NCI-H2227 (cell line): ENCODE measurements at regions not wholly inside any gene's neighbourhood (a gene's known extent, or its start where the extent isn't known, plus 50 kb on each side); places are given as distances from the start of the nearest gene placed in this dataset.
A peak's percentile ranks its signal among the peaks of the same experiment; 100 is the strongest.

Experiments used
- DNase-seq: peaks from one replicate; lab custom pipeline; 2025; ENCODE audit not compliant: unreplicated experiment; lab: John Stamatoyannopoulos, UW

DNA sequence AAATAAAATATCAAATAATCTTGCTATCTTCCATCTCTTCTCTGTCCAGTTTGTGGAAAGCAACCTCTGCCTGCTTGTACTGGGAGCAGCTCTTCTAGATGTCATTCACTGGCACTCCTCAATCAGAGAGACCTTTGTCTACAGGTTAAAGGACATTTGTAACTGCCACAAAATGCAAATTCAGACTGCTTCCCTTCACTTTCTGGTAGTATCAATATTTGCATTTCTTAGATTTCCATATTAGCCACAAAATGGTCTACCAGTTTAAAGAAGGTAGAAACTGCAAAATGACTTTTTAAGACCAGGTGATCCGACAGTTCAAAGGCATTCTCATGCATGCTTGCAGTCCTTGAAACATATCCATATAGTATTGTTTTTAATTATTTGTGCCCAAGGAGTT is 51.7 kb upstream of the RCN1 start:
- DNase-seq: no peak

DNA sequence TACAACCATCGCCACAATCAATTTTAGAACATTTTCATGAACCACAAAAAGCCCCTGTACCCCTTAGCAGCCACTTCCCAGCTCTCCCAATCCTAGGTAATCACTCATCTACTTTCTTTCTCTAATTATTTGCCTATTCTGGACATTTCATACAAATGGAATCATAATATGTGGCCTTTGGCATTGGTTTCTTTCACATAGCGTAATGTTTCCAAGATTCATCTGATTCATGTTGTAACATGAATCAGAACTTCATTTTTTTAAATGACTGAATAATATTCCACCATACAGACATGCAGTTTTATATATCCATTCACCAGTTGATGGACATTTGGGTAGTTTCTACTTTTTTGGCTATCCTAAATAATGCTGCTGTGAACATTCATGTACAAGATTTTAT is 56.2 kb upstream of the RCN1 start:
- no peak for DNase-seq

DNA sequence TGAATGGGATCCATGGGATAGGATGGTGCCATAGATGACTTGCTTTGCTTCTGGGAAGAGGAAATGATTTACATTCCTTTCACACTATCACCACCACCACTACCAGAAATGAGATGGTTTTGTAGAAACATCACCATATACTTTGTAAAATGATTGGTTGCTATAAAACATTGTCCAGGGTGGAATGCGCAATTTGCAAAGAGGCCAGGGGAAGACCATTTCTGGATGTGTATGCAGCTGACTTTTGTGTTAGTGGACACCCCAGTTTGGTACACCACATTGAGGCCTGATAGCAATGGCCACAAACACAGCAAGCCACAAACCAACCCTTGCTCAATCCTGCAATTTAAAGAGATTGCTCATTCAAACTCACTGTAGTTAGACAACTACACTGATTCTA is 56.7 kb upstream of the RCN1 start:
- no peak for DNase-seq

- DNase-seq: no peak
Observed at GRCh38 chr11:32033491-32033890, 57.4 kb upstream of the RCN1 start.

GRCh38 chr11:32033067-32033466 is 57.8 kb upstream of the RCN1 start:
- no peak for DNase-seq

DNA sequence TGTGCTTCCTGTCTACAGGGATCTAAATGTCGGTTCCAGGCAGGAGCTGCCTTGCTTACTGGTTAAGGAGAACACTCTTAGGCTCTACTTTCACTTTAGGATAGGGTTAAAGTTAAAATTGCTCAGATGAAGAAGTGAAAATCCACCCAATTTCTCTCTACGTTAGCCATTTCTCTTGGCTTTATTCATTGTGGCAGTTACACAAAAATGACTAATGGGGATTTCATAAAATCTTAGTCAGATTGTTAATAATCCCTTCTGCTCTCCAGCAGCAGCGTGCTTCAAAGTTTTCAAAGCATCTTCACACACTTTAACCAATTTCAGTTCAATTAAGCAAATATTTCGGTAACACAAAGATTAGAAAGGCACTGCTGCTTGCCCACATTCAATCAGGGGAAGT is 58.4 kb upstream of the RCN1 start:
- DNase-seq: no peak

DNA sequence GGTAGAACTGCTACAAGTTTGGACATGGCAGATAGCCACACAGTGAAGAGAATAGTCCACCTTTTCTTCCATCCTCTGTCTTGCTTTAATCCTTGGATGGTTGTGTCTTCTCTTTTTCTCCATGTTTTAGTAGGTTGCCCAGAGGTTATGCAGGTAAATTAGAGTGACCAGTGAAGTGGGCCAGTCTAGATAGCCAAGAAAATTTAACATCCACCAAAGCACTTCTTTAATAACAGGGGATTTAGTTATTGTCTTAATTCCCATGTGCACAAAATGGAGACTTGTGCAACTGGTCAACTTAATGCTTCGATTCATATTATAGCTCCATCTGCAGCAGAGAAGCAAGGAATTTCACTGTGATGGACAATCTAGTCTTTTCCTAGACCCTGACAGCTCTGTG is 58.8 kb upstream of the RCN1 start:
- DNase-seq: no peak

DNA sequence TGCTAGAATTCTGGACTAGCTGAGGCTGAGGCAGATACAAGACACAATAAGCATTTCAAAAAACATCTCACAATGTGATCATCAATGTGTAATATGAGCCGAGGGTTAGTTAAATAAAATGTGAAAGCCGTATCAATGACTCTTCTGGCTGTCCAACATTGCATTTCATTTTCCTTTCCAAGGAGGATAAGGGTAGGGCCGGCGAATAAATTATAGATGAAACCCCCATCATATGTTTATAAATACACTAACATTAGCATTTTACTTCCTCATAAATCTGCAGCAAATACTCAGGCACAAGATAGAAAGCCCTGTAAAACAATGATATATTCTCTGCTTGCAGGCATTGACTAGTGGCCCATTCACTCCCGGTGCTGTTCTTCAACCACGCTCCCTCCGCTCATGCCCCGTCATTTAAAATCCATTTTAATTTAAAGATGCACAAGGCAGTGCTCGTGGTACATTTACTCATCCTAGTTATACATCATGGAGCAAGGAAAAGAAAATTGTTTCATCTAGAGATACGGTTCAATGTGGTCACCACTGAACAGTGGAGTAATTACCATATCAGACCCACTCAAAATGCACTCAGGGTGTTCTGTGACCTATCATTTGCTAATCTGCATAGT is 59.9 kb upstream of the RCN1 start:
- no peak for DNase-seq

DNA sequence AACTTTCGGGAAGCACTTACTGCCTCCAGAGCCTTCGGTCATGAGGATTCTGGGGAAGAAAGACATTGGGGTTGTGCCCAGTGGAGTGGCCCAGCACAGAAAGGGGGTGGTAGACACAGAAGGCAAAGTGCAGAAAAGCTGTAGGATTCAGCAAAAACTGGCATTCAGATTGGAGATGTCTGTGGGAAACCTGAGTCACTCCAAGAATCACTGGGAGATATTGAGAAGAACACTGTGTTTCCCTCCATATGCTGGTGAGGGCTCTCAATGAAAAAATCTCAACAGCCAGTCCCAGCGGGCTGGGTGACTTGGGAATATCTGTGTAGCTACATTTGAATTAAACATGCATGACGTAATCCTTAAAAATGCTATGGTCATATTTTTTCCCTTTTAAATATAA is 61.2 kb upstream of the RCN1 start:
- DNase-seq: no peak

DNA sequence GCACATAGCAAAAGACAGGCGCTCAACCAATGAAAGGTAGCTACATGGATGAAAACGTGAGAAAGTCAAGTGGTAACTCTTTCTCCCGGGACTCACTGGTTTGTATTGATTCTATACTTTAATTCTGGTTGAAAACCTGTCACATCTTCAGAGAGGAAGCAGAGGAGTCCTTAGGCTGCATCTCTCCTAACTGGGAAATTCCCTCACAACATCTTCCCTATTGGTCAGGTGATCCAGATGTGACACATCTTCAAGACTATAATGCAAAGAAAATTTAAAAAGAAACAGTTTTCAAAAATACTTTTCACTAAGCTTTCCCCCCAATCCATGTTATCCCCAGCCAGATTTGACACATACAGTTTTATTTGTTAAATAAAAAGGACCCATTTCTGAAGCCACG is 62.7 kb upstream of the RCN1 start:
- DNase-seq: no peak

DNA sequence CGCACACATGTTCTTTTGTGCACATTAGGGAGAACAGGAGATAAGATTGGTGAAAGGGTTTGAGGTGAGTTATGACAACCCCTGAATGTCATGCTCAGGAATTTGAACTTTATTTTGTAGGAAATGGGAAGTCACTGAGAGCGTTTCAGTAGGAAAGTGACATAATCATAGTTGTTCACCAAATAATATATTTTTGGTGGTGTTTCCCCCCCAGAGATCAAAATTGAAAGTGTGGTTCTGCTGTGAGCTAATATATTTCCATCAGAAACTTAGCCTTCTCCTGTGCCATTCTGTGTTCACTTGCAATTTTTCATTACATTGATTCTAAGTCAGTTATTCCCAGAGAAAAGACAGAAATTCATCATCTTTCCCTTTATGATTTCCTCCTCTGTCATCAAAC is 64.1 kb upstream of the RCN1 start:
- no peak for DNase-seq

DNA sequence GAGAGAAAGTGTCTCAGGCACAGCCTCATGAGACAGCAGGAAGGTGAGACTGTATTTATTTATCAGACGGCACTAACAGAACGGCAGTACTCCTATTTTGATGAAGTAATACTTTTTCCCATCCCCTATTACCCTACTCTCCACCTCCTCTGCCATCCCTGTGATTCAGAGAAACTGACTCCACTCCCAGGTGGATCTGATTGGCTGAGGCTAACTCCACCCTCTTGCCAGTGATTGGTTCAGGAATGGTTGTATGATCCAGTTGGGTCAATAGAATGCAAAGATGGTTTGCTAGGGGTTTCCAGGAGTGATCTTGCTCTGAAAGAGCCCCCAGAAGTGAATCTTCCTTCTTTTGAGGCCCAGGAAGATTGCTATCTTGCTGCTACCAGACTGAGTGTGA is 65.9 kb upstream of the RCN1 start:
- DNase-seq: no peak

- DNase-seq: no peak
Observed at GRCh38 chr11:32023370-32024305, 67.2 kb upstream of the RCN1 start.

- no peak for DNase-seq
Observed at GRCh38 chr11:32018672-32019071, 72.2 kb upstream of the RCN1 start.

DNA sequence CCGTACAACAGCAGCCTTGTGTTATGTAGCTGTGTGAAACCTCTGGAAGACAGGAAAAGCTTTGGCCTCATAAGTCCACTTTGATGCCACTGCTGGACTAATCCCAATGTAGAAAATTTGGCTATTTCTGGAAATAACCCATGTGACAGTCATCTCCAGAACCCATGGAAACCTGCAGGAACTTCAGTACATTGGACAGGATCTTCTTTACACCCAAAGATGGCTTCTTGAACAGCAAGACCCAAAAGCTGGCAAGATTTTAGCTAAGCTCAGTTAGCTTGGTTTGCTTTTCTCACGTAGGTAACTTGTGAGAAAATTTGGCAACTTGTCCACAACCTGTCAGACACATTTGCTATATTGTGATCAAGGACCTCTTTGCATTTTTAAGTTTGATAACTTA is 74.8 kb upstream of the RCN1 start:
- no peak for DNase-seq

DNA sequence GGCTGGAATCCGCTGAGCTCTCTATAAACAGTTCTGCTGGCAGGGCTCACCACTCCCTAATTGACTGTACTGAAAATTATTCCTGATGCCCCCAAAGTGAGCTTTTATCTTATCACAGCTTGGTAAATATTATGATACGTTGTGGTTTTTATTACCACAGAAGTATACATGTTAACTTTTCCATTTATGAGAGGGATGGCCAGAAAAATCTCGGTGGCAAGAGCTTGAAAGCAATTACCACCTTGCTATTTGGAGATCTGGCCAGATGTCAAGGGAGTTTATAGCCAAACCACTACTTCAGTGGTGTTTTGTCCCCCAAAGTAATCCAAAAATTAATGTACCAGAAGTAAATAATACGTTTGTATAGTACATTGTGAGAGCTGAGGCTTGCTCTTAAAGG is 75.4 kb upstream of the RCN1 start:
- DNase-seq: no peak

DNA sequence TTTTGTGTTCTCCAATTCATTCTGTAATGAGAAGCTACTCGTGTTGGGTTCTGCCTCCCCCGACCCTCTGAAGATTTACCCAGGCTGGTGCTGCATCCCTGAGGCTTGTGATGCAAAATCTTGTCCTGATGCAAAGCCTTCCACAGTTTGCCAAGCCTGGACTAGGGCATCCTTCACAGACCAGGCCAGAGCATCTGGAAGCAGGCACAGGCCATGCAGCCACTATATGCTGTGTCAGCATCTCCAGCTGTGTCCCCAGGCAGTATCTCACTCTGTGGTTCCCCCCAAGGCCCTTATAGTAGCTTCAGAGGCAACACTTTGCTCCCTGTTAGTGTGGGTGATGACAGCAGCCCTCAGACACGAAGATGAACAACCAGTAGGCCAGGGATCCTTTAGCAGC is 77.3 kb upstream of the RCN1 start:
- DNase-seq: no peak

DNA sequence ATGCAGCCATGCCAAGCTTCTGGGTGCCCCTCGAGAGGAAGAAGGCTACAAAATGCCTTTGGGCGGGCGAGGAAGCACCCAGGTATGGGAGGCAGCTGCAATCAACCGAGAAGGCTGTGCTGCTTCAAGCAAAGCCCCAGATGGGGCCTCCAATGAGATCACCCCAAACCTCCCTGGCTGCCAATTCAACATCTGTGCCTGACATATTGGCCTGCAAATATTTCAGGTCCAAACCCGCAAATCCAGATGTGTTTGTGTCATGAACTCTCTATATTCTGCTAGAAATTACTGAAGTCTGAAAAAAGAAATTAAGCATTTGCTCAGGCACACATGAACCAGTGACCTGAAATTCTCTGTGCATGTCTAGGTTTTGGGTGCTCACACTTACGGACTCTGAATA is 78.8 kb upstream of the RCN1 start:
- DNase-seq: no peak

DNA sequence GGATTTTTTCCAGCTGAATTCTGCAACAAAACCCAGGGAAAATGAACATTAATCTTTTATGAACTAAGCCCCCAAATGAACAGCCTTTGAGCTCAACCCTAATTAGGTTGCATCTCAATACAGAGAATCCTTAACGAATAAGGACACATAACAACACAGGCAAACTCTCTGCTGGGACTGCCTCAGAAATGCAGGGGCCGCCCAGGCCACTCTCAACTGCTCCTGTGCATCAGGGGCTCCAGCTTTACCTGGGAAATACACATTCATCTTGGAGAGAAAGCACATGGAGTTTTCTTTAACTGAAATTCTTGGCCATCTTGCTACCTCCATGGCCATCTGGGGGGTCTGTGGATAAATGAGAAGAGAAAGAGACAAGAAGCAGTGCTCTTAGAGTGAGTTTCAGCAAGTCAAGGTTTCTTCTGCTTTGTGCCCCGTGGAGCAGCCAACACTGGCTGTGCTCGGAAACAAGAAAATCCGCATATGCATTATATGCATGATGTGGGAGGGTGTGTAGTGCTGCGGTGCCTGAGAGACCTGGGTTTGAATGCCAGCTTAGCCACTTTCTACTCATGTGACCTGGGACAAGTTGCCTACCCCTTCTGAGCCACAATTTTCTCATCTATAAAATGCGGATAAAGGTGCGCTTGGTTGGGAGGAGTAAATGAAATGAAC is 81.9 kb upstream of the RCN1 start:
- DNase-seq: no peak

DNA sequence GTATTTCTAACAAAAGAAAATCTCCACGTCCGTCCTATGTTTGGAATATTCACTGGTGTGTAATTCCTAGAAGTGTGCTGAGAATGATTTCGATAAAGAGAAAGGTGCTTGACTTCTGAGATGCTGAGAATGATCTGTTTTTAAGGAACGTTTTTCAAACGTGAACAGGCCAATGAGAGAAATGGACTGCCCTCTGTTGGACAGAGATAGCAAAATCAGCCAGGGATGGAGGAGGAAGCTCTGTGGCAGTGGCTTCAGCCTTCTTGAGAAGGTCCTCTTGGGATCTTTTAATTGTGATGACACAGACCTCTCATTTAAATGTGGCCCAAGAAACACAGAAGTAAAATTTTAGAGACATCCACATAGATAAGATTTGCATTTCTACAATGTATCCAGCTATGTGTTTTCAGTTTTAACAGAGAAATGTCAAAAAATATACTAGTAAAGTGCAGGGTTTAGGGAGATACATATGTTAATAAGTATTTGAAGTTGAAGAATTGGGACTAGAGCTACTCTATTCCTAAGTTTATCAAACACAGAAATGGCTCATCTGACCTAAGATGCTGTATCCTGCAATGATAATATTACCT is 84.0 kb upstream of the RCN1 start:
- peak; percentile 51 for DNase-seq

DNA sequence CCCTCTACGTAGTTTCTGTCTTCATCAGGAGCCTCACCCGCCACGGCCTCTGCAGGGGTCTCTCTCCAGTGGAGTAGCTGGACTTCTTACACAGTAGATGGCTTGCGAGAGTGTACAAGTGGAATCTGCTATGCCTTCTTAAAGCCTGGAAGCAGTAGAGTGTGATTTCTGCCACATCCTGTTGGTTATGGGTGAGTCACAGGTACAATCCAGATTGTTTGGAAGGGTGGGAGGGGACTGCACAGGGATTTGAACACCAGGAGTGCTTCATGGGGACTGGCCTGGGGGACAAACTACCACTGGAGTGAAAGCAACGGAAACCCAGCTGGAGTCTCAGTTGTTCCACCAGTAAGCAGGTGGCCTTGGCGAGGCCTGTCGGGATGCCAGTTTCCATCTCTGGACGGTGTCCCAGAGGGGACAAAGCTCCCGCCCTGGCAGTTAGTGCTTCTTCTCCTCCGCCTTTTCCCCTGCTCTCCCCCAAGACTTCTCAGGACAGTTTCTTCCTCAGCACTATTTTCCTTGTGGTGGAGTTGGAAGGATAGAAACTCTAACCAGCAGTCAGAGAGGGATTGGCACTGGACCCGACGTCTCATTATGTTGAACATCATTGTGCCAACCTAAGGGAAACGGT is 85.0 kb upstream of the RCN1 start:
- DNase-seq: no peak
